ENCODE measurements at regions not wholly inside any gene's neighbourhood (a gene's known extent, or its start where the extent isn't known, plus 50 kb on each side); places are given as distances from the start of the nearest gene placed in this dataset.

- peaks cover 11 to 13% of the 10 kb centered on the region in 2 donors for H3K4me1 ChIP-seq (ENCODE audit: control insufficient read depth in 2 of 2, insufficient read depth in 2 of 2, low read length in 2 of 2)
- H3K27ac ChIP-seq (ENCODE audit: low read depth in 2 of 2, low read length in 2 of 2) = no peak overlapping the region
- H3K4me3 ChIP-seq (ENCODE audit: low read length in 2 of 2) = no peak overlapping the region
- H3K9me3 ChIP-seq (ENCODE audit: control insufficient read depth in 2 of 2, low read length in 2 of 2) = peaks cover 6 to 9% of the 10 kb centered on the region in 2 donors
- no peak overlapping the region for H3K9ac ChIP-seq (ENCODE audit: low read depth in 1 of 2, low read length in 2 of 2)
- H3K27me3 ChIP-seq (ENCODE audit: control insufficient read depth in 2 of 2, insufficient read depth in 2 of 2, low read length in 2 of 2) = no peaks in the 10 kb centered on the region
- H3K36me3 ChIP-seq (ENCODE audit: control insufficient read depth in 2 of 2, insufficient read depth in 2 of 2, low read length in 2 of 2) = no peaks in the 10 kb centered on the region
These were observed 68.8 kb upstream of the IYD start for GRCh38 chr6:150299873-150300485.

DNA sequence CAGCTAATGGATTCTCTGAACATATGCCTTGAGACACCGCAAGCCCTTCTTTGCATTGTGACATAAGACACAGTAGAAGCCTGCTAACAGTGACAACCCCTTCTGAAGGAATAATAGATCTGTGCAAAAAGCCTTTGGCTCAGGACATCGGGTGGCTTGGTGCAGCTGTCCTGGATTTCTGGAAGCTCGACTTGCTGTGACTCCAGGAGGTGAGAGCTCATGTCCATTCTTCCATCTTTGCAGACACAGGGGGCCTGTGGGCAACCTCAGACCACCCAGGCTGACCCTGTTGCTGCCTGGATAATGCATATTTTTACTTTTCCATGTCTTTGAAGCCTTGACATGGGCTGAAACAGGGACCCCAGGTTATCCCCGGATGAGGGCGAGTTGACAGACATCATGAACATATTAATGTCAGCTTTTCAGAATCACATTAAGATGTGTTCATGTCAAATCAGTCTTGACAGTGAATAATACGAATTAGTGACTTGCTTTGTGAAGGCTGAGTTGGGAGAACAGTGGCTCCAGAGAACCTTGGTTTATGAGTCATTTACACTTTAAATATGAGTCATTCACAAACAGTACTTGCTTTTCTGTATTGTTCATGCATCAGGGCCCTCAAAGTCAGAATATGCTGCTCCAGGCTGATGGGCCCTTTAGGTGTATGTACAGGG is 66.8 kb upstream of the IYD start:
- Histone ChIP-seq H3K27ac (ENCODE audit: low read depth in 2 of 2, low read length in 2 of 2) (peak overlapping the region in 1 of 2 donors; percentile 11), H3K36me3 (ENCODE audit: control insufficient read depth in 2 of 2, insufficient read depth in 2 of 2, low read length in 2 of 2) (no peaks in the 10 kb centered on the region), H3K9ac (ENCODE audit: low read depth in 1 of 2, low read length in 2 of 2) (no peak overlapping the region)

GRCh38 chr6:150302520-150303176 is 66.2 kb upstream of the IYD start:
- Histone ChIP-seq H3K36me3 (ENCODE audit: control insufficient read depth in 2 of 2, insufficient read depth in 2 of 2, low read length in 2 of 2) (no peaks in the 10 kb centered on the region), H3K4me3 (ENCODE audit: low read length in 2 of 2) (no peak overlapping the region), H3K9me3 (ENCODE audit: control insufficient read depth in 2 of 2, low read length in 2 of 2) (peaks cover 2 to 5% of the 10 kb centered on the region in 2 donors), H3K4me1 (ENCODE audit: control insufficient read depth in 2 of 2, insufficient read depth in 2 of 2, low read length in 2 of 2) (peaks cover 11 to 13% of the 10 kb centered on the region in 2 donors), H3K27me3 (ENCODE audit: control insufficient read depth in 2 of 2, insufficient read depth in 2 of 2, low read length in 2 of 2) (no peaks in the 10 kb centered on the region), H3K27ac (ENCODE audit: low read depth in 2 of 2, low read length in 2 of 2) (peak overlapping the region; percentile 11 to 49), H3K9ac (ENCODE audit: low read depth in 1 of 2, low read length in 2 of 2) (peak overlapping the region in 1 of 2 donors; percentile 9)

More for the DNA sequence above, 66.8 kb upstream of the IYD start:
- peaks cover 6 to 9% of the 10 kb centered on the region in 2 donors for H3K9me3 ChIP-seq (ENCODE audit: control insufficient read depth in 2 of 2, low read length in 2 of 2)
- H3K4me3 ChIP-seq (ENCODE audit: low read length in 2 of 2) = no peak overlapping the region
- H3K4me1 ChIP-seq (ENCODE audit: control insufficient read depth in 2 of 2, insufficient read depth in 2 of 2, low read length in 2 of 2) = peaks cover 11 to 13% of the 10 kb centered on the region in 2 donors
- H3K27me3 ChIP-seq (ENCODE audit: control insufficient read depth in 2 of 2, insufficient read depth in 2 of 2, low read length in 2 of 2) = no peaks in the 10 kb centered on the region

DNA sequence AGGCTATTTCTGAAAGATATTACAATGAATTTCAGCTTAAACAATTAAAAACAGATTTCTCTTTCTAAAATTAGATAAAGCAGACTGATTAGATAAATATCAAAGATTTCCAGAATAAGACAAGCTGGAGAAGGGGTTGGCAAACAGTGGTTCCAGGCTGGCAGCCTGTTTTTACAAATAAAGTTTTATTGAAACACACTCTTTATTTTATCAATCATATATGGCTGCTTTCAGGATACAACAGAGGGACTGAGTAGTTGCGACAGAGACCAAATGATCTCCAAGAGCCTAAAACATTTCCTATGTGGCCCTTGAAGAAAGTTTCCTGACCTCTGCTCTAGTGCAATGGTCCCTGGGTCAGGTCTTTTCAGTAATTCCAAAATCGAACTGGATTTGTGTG is 65.6 kb upstream of the IYD start:
- no peaks in the 10 kb centered on the region for H3K27me3 ChIP-seq (ENCODE audit: control insufficient read depth in 2 of 2, insufficient read depth in 2 of 2, low read length in 2 of 2)
- H3K36me3 ChIP-seq (ENCODE audit: control insufficient read depth in 2 of 2, insufficient read depth in 2 of 2, low read length in 2 of 2) = no peaks in the 10 kb centered on the region
- H3K9me3 ChIP-seq (ENCODE audit: control insufficient read depth in 2 of 2, low read length in 2 of 2) = no peaks in the 10 kb centered on the region
- no peak overlapping the region for H3K27ac ChIP-seq (ENCODE audit: low read depth in 2 of 2, low read length in 2 of 2)
- no peak overlapping the region for H3K4me3 ChIP-seq (ENCODE audit: low read length in 2 of 2)
- no peak overlapping the region for H3K9ac ChIP-seq (ENCODE audit: low read depth in 1 of 2, low read length in 2 of 2)
- H3K4me1 ChIP-seq (ENCODE audit: control insufficient read depth in 2 of 2, insufficient read depth in 2 of 2, low read length in 2 of 2) = peaks cover 11 to 13% of the 10 kb centered on the region in 2 donors

DNA sequence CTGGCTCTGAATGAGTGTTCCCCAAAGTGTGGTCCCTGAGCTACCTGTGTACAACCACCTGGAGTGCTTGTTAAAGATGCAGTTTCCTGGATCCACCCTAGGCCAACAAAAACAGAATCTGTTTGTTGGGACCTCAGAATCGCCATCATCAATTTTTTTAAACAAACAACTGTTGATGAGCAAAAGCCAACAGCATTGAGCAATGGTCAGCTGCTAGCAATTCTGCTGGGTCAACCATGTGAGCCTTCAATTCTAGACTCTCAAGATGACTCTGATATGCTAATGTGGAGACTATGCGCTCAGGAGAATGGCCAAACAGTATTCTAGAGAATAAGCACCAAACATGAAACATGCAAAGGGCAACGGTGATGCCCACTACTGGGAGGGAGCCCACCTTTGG is 64.4 kb upstream of the IYD start:
- no peak overlapping the region for H3K4me3 ChIP-seq (ENCODE audit: low read length in 2 of 2)
- peaks cover 11 to 13% of the 10 kb centered on the region in 2 donors for H3K4me1 ChIP-seq (ENCODE audit: control insufficient read depth in 2 of 2, insufficient read depth in 2 of 2, low read length in 2 of 2)
- no peaks in the 10 kb centered on the region for H3K9me3 ChIP-seq (ENCODE audit: control insufficient read depth in 2 of 2, low read length in 2 of 2)
- H3K9ac ChIP-seq (ENCODE audit: low read depth in 1 of 2, low read length in 2 of 2) = no peak overlapping the region
- no peaks in the 10 kb centered on the region for H3K27me3 ChIP-seq (ENCODE audit: control insufficient read depth in 2 of 2, insufficient read depth in 2 of 2, low read length in 2 of 2)
- no peaks in the 10 kb centered on the region for H3K36me3 ChIP-seq (ENCODE audit: control insufficient read depth in 2 of 2, insufficient read depth in 2 of 2, low read length in 2 of 2)
- no peak overlapping the region for H3K27ac ChIP-seq (ENCODE audit: low read depth in 2 of 2, low read length in 2 of 2)

GRCh38 chr6:150306290-150306689 is 62.5 kb upstream of the IYD start:
- H3K4me3 ChIP-seq (ENCODE audit: low read length in 2 of 2) = no peak overlapping the region
- no peaks in the 10 kb centered on the region for H3K9me3 ChIP-seq (ENCODE audit: control insufficient read depth in 2 of 2, low read length in 2 of 2)

GRCh38 chr6:150307520-150307919 is 61.3 kb upstream of the IYD start:
- Histone ChIP-seq H3K27me3 (ENCODE audit: control insufficient read depth in 2 of 2, insufficient read depth in 2 of 2, low read length in 2 of 2) (no peaks in the 10 kb centered on the region), H3K9me3 (ENCODE audit: control insufficient read depth in 2 of 2, low read length in 2 of 2) (no peaks in the 10 kb centered on the region), H3K4me3 (ENCODE audit: low read length in 2 of 2) (no peak overlapping the region), H3K9ac (ENCODE audit: low read depth in 1 of 2, low read length in 2 of 2) (no peak overlapping the region), H3K36me3 (ENCODE audit: control insufficient read depth in 2 of 2, insufficient read depth in 2 of 2, low read length in 2 of 2) (no peaks in the 10 kb centered on the region), H3K4me1 (ENCODE audit: control insufficient read depth in 2 of 2, insufficient read depth in 2 of 2, low read length in 2 of 2) (peaks cover 6% of the 10 kb centered on the region in 2 donors), H3K27ac (ENCODE audit: low read depth in 2 of 2, low read length in 2 of 2) (no peak overlapping the region)

More at GRCh38 chr6:150306290-150306689, 62.5 kb upstream of the IYD start:
- H3K27ac ChIP-seq (ENCODE audit: low read depth in 2 of 2, low read length in 2 of 2) = no peak overlapping the region
- no peaks in the 10 kb centered on the region for H3K27me3 ChIP-seq (ENCODE audit: control insufficient read depth in 2 of 2, insufficient read depth in 2 of 2, low read length in 2 of 2)
- H3K36me3 ChIP-seq (ENCODE audit: control insufficient read depth in 2 of 2, insufficient read depth in 2 of 2, low read length in 2 of 2) = no peaks in the 10 kb centered on the region
- peaks cover 11 to 13% of the 10 kb centered on the region in 2 donors for H3K4me1 ChIP-seq (ENCODE audit: control insufficient read depth in 2 of 2, insufficient read depth in 2 of 2, low read length in 2 of 2)
- no peak overlapping the region for H3K9ac ChIP-seq (ENCODE audit: low read depth in 1 of 2, low read length in 2 of 2)

GRCh38 chr6:150308812-150309645 is 59.8 kb upstream of the IYD start:
- Histone ChIP-seq H3K4me1 (ENCODE audit: control insufficient read depth in 2 of 2, insufficient read depth in 2 of 2, low read length in 2 of 2) (no peaks in the 10 kb centered on the region), H3K9me3 (ENCODE audit: control insufficient read depth in 2 of 2, low read length in 2 of 2) (no peaks in the 10 kb centered on the region), H3K36me3 (ENCODE audit: control insufficient read depth in 2 of 2, insufficient read depth in 2 of 2, low read length in 2 of 2) (no peaks in the 10 kb centered on the region), H3K4me3 (ENCODE audit: low read length in 2 of 2) (no peak overlapping the region), H3K9ac (ENCODE audit: low read depth in 1 of 2, low read length in 2 of 2) (no peak overlapping the region), H3K27me3 (ENCODE audit: control insufficient read depth in 2 of 2, insufficient read depth in 2 of 2, low read length in 2 of 2) (no peaks in the 10 kb centered on the region), H3K27ac (ENCODE audit: low read depth in 2 of 2, low read length in 2 of 2) (no peak overlapping the region)

DNA sequence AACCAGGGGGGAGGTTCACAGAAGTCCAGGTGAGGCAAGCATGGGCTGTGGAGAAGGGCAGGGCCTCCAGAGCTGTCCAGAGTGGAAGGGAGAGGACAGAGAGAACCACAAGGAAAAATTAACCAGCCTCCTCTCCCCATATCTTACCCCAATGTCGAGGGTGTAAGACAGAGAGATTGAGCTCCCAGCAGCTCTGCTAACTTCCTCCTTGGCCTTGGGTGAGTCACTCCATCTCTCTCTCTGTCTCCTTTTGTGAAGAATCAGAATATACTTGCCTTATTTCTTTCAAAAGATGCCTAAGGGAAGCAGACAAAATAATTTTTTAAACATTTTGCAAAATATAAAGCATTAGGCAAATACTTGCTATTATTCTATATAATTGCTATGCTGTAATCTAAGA is 58.3 kb upstream of the IYD start:
- Histone ChIP-seq H3K27me3 (ENCODE audit: control insufficient read depth in 2 of 2, insufficient read depth in 2 of 2, low read length in 2 of 2) (no peaks in the 10 kb centered on the region), H3K4me3 (ENCODE audit: low read length in 2 of 2) (no peak overlapping the region), H3K9ac (ENCODE audit: low read depth in 1 of 2, low read length in 2 of 2) (no peak overlapping the region), H3K4me1 (ENCODE audit: control insufficient read depth in 2 of 2, insufficient read depth in 2 of 2, low read length in 2 of 2) (no peaks in the 10 kb centered on the region), H3K36me3 (ENCODE audit: control insufficient read depth in 2 of 2, insufficient read depth in 2 of 2, low read length in 2 of 2) (no peaks in the 10 kb centered on the region), H3K27ac (ENCODE audit: low read depth in 2 of 2, low read length in 2 of 2) (no peak overlapping the region), H3K9me3 (ENCODE audit: control insufficient read depth in 2 of 2, low read length in 2 of 2) (no peaks in the 10 kb centered on the region)
